Head of caudate nucleus (tissue), 42 donors: ENCODE measurements at regions not wholly inside any gene's neighbourhood (a gene's known extent, or its start where the extent isn't known, plus 50 kb on each side); places are given as distances from the start of the nearest gene placed in this dataset.

ENCODE experiments used
- DNase-seq, 42 donors: peaks; one replicate each; pipeline versions ENCODE4 v3.0.0 to v3.0.0-alpha.2; 2020 to 2021; ENCODE audit warnings: mixed read lengths in 7 of 42
- intact Hi-C: fragments of 100-400 bp; cut with DNase I; formaldehyde crosslinking; loops from one replicate; pipeline ENCODE4 v1.15.0; 2022

- no peak for DNase-seq
- intact Hi-C loops = no loop called here
Observed at GRCh38 chr15:37810381-37810780, 124.1 kb upstream of the TMCO5A start.

- DNase-seq = no peak
- intact Hi-C loops = no loop called here
Observed at GRCh38 chr15:37813306-37813705, 121.1 kb upstream of the TMCO5A start.

GRCh38 chr15:37814847-37815515 lies 119.5 kb upstream of the TMCO5A start:
- DNase-seq = no peak
- intact Hi-C loops = no loop called here

- intact Hi-C loops = no loop called here
- DNase-seq = peak in 13 of 42 donors; percentile 1 to 37 (median 9)
Observed at GRCh38 chr15:37818152-37818677, 116.2 kb upstream of the TMCO5A start.

- intact Hi-C loops = no loop called here
- no peak for DNase-seq
Observed at GRCh38 chr15:37819191-37819590, 115.2 kb upstream of the TMCO5A start.

- no peak for DNase-seq
- intact Hi-C loops = no loop called here
Observed at GRCh38 chr15:37820380-37821128, 113.9 kb upstream of the TMCO5A start.

GRCh38 chr15:37823601-37824275 lies 110.7 kb upstream of the TMCO5A start:
- intact Hi-C loops = no loop called here
- DNase-seq = no peak

GRCh38 chr15:37824717-37825382 lies 109.6 kb upstream of the TMCO5A start:
- intact Hi-C loops = no loop called here
- no peak for DNase-seq

GRCh38 chr15:37837276-37837675 lies 97.2 kb upstream of the TMCO5A start:
- intact Hi-C loops = no loop called here
- DNase-seq = no peak

GRCh38 chr15:37847776-37848175 lies 86.7 kb upstream of the TMCO5A start:
- intact Hi-C loops = no loop called here

GRCh38 chr15:37856109-37856508 lies 78.3 kb upstream of the TMCO5A start:
- no peak for DNase-seq
- intact Hi-C loops = no loop called here

More at GRCh38 chr15:37847776-37848175, 86.7 kb upstream of the TMCO5A start:
- DNase-seq = no peak

GRCh38 chr15:37860896-37861295 lies 73.5 kb upstream of the TMCO5A start:
- intact Hi-C loops = no loop called here
- DNase-seq = no peak

GRCh38 chr15:37865687-37866086 lies 68.8 kb upstream of the TMCO5A start:
- intact Hi-C loops = no loop called here
- no peak for DNase-seq

GRCh38 chr15:37870711-37871110 lies 63.7 kb upstream of the TMCO5A start:
- no peak for DNase-seq
- intact Hi-C loops = no loop called here

GRCh38 chr15:37872661-37873060 lies 61.8 kb upstream of the TMCO5A start:
- peak in 11 of 42 donors; percentile 7 to 46 (median 19) for DNase-seq
- intact Hi-C loops = no loop called here

- DNase-seq = peak in 3 of 42 donors; percentile 12 to 16 (median 14)
- intact Hi-C loops = no loop called here
Observed at GRCh38 chr15:37873336-37873735, 61.1 kb upstream of the TMCO5A start.

- intact Hi-C loops = no loop called here
- peak in 1 of 42 donors; percentile 28 for DNase-seq
Observed at GRCh38 chr15:37876900-37877299, 57.5 kb upstream of the TMCO5A start.

GRCh38 chr15:37877851-37878741 lies 56.3 kb upstream of the TMCO5A start:
- peak in 4 of 42 donors; percentile 12 to 41 (median 28) for DNase-seq
- intact Hi-C loops = no loop called here
